GM21717 (cell line): ENCODE measurements at regions not wholly inside any gene's neighbourhood (a gene's known extent, or its start where the extent isn't known, plus 50 kb on each side); places are given as distances from the start of the nearest gene placed in this dataset.
A peak's percentile ranks its signal among the peaks of the same experiment; 100 is the strongest.
"Not testable (repeated sequence)": the region's sequence is repeated elsewhere in the genome, so short reads cannot be mapped to it uniquely, and the experiment has no call there.

Experiments used
- ATAC-seq: cut with Tn5 transposase; IDR thresholded peaks from one replicate; pipeline ENCODE4 v1.9.1; 2021; ENCODE audit warnings: mild to moderate bottlenecking, moderate library complexity; ENCODE audit not compliant: unreplicated experiment

GRCh38 chr7:65146118-65146914 is 139.8 kb upstream of the ERV3-1 start:
- not testable (repeated sequence) for ATAC-seq

- not testable (repeated sequence) for ATAC-seq
Observed at GRCh38 chr7:65145710-65146109, 139.2 kb upstream of the ERV3-1 start.

GRCh38 chr7:65145008-65145407 is 138.5 kb upstream of the ERV3-1 start:
- ATAC-seq: not testable (repeated sequence)

GRCh38 chr7:65144557-65144956 is 138.1 kb upstream of the ERV3-1 start:
- ATAC-seq: not testable (repeated sequence)

GRCh38 chr7:65144119-65144518 is 137.6 kb upstream of the ERV3-1 start:
- ATAC-seq: not testable (repeated sequence)

- ATAC-seq: not testable (repeated sequence)
Observed at GRCh38 chr7:65141894-65142293, 135.4 kb upstream of the ERV3-1 start.

GRCh38 chr7:65141405-65141778 is 134.9 kb upstream of the ERV3-1 start:
- not testable (repeated sequence) for ATAC-seq

GRCh38 chr7:65140543-65141404 is 134.3 kb upstream of the ERV3-1 start:
- ATAC-seq: not testable (repeated sequence)

GRCh38 chr7:65136850-65137249 is 130.4 kb upstream of the ERV3-1 start:
- not testable (repeated sequence) for ATAC-seq

GRCh38 chr7:65133087-65133486 is 126.6 kb upstream of the ERV3-1 start:
- ATAC-seq: not testable (repeated sequence)

GRCh38 chr7:65132256-65132655 is 125.8 kb upstream of the ERV3-1 start:
- not testable (repeated sequence) for ATAC-seq

GRCh38 chr7:65127364-65127763 is 120.9 kb upstream of the ERV3-1 start:
- ATAC-seq: not testable (repeated sequence)

GRCh38 chr7:65124600-65124999 is 118.1 kb upstream of the ERV3-1 start:
- not testable (repeated sequence) for ATAC-seq

- ATAC-seq: peak; percentile 81
Observed at GRCh38 chr7:65105650-65106203, 99.2 kb upstream of the ERV3-1 start.

GRCh38 chr7:65100499-65100898 is 94.0 kb upstream of the ERV3-1 start:
- not testable (repeated sequence) for ATAC-seq

GRCh38 chr7:65081669-65082055 is 75.2 kb upstream of the ERV3-1 start:
- not testable (repeated sequence) for ATAC-seq

- peak; percentile 100 for ATAC-seq
Observed at GRCh38 chr7:65080799-65081668, 74.5 kb upstream of the ERV3-1 start.

GRCh38 chr7:65074959-65075358 is 68.5 kb upstream of the ERV3-1 start:
- not testable (repeated sequence) for ATAC-seq

- ATAC-seq: not testable (repeated sequence)
Observed at GRCh38 chr7:65073160-65073559, 66.7 kb upstream of the ERV3-1 start.

GRCh38 chr7:65071854-65072431 is 65.5 kb upstream of the ERV3-1 start:
- not testable (repeated sequence) for ATAC-seq
